ENCODE measurements at regions not wholly inside any gene's neighbourhood (a gene's known extent, or its start where the extent isn't known, plus 50 kb on each side); places are given as distances from the start of the nearest gene placed in this dataset.
"Not testable (repeated sequence)": the region's sequence is repeated elsewhere in the genome, so short reads cannot be mapped to it uniquely, and the experiment has no call there.

DNA sequence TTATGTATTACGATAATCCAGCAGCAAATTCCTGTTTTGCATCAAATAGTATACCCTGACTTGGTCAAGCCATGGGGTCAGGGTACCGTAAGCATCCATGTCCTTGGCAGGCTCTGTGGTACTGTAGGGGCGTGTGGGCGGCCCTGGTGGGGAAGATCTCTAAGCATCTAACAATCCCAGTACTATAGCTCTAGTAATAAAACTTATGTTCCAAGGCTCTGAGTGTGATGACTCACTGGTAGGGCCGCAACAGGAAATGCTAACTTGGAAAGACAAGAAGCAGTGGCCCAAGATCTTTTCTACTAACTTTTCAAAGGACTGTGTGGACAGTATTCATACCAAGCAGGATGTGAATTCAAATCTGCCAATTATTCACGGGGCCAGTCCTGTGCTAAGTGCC is 63.8 kb downstream of the CLEC18A start:
- DNase-seq, result not testable (repeated sequence)

DNA sequence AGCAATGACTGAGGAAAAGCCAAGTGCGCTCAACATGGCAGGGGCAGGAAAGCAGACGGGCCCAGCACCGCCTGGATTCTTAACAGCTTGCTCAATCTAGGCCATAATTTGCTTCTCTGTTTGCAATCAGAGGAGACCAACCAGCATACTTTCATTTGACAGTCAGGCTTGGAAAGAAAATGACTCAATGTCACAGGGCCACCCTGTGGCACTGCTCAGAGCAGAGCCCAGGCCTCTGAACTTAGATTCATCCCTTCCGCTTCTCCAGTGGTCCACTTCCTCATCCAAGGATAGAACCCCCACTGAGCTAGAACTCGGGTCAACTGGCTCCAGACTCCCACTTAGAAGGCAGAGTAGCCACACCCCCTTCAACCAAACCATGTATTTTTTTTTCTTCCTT is 65.6 kb downstream of the CLEC18A start:
- DNase-seq, result not testable (repeated sequence)

DNA sequence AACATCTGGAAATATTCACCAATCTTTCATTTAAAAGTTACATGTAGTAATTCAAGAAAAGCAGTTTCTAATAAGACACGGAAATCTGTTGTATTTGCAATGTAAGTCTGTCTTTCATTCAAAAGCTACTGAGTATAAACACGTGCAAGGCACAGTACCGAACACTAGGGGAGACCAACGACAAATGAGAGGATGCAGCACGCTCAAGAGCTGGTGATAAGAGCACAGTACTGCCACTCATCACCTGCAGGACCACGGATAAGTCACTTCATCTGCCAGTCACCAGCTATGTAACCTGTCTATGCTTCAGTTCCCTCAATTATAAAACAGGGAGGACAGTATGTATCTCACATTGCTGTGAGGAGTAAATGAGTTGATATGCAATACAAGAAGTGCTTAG is 67.1 kb downstream of the CLEC18A start:
- peak; percentile 56 for DNase-seq

DNA sequence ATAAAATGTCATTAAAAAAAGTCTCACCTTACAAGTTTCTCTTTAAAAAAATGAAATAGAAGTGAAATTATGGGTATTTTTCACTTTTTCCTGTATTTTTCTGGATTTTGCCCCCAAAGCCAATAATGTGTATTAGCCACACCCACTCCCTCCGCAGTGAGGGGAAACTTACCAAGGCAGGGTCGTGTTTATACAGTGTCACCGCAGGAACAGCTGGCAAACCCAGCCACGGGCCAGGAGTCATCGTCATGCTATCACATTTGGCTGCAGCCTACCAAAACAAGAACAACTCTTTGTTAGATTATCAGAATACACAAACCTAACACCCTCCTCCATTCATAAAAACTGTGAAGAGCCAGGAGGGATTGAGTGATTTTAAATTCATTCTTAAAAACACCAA is 72.1 kb downstream of the CLEC18A start:
- not testable (repeated sequence) for DNase-seq

DNA sequence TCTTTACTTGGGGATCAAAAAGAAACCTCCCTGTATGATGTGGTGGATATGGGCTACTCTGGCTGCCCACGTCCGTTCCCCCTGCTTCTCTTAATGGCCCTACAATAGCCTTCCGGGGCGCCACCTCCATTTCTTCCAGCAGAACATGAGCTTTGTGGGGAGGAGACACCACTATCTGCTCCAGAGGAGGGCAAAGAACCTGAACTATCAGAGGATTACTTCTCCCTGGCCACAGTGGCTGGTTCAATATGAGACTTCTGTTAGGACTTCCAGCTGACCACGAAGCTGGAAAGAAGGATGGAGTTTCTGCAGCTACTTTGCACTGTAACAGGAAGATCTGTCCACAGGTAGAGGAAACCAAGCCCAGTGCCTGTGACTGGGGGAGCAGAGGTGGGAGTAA is 72.8 kb downstream of the CLEC18A start:
- not testable (repeated sequence) for DNase-seq

DNA sequence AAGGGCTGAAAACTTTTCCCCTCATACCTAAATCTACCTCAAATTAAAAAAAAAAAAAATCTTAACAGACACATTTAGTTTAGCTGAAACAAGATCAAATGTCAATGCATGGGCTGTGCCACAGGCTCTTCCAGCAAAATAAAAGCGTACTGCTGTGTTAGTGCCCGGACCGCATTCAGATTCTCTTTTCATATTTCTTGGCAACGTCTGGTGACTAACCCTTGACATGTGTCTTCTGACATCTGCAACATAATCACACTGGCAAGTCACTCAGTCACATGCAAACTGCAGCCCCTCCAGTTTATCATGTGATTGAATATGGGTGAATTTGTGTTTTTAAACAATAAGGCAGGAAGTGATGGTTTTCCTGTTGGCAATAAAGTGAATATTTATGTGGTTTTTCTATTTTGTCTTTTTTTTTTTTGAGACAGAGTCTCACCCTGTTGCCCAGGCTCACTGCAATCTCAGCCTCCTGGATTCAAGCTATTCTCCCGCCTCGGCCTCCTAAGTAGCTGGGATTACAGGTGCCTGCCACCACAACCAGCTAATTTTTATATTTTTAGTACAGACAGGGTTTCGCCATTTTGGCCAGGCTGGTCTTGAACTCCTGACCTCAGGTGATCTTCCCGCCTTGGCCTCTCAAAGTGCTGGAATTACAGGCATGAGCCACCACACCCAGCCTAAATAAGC is 75.2 kb downstream of the CLEC18A start:
- DNase-seq, result not testable (repeated sequence)

DNA sequence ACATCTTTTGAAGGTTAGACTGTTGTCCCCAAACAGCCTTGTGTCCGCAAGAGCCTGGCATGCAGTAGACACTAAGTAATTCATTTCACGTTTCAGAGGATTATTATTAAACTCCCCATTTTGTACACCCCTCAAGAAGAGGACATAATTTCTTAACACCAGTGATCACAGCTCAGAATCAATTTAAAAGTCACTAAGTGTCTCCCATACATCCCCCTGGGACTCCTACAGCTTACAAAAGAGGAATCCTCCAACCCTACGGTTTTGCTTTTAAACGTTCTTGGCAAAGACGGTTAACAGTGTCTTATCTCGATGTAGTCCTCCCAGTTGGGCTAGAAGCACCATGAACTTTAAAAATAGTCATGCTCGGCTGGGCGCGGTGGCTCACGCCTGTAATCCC is 81.2 kb upstream of the PDPR start:
- not testable (repeated sequence) for DNase-seq

DNA sequence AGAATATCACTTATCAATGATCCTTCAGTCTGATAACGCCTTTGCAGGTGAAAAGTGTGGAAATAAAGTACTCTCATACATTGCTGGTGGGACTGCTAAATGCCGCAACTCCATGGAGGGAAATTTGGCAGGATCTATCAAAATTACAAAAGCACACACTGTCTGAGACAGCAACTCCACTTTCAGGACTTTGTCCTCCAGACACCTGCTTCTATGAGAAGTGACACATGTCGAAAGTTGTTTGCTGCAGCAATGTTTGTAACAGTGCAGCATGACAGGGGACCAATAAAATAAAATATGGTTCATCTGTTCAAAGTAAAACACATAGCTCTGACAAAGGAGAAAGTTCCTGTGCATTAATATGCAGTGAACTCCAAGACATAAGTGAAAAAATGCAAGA is 76.2 kb upstream of the PDPR start:
- not testable (repeated sequence) for DNase-seq

DNA sequence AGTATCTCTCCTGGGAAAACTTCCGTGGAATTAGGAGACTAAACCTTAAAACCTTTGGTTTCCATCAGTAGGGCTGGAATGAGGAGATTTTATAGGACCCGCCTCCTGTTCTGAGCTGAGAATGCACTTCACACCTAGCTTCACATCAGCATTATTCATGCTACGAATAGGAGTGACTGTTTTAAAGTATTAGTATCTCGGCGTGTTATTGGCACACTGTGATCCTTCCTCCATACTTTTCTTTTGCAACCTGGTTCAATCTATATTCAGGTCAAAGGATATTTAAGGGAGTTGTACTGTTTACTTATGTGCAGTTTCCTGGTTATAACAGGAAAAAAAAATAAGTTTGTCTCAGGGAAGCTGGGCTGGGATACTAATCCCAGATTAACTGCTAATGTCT is 73.6 kb upstream of the PDPR start:
- not testable (repeated sequence) for DNase-seq

DNA sequence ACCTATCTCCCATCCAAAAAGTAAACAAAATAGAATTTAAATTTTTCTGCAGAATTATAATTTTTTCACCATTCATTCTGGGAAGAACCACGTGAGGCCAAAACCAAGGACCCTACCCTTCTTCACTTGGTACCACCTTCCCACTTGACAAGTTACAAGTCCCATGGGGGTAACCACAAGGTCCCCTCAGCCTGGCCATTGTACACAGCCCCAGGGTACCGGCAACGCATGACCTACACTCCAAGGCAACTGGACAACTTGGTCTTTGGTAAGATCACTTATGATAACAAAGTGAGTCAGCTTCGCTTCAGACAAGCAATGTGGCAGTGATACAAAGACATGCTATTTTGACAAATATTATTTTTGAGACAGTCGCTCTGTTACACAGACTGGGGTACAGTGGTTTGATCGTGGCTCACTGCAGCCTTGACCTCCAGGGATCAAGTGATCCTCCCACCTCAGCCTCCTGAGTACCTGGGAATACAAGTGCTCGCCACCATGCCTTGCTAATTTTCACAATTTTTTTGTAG is 70.5 kb upstream of the PDPR start:
- DNase-seq, result not testable (repeated sequence)

DNA sequence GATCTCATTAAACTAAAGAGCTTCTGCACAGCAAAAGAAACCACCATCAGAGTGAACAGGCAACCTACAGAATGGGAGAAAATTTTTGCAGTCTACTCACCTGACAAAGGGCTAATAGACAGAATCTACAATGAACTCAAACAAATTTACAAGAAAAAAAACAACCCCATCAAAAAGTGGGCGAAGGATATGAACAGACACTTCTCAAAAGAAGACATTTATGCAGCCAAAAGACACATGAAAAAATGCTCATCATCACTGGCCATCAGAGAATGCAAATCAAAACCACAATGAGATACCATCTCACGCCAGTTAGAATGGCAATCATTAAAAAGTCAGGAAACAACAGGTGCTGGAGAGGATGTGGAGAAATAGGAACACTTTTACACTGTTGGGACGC is 67.6 kb upstream of the PDPR start:
- DNase-seq, result not testable (repeated sequence)

DNA sequence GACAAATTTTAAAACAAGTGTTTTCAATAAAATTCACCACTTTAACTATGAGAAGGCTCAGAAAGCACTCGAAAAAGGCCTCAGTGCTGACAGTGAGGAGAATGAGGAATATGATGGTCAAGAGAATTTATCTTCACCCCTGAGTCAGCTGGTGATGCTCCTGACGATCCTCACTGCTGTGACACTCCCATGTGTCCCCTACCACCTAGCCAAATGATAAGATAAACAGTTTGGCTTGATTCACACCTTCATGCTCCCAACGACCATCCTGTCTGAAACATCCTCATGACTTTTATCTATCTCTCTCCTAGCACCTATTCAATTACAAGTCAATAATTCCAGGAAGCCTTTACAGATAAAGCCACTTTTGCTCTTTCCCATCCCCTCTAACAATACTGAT is 66.0 kb upstream of the PDPR start:
- DNase-seq, result not testable (repeated sequence)

DNA sequence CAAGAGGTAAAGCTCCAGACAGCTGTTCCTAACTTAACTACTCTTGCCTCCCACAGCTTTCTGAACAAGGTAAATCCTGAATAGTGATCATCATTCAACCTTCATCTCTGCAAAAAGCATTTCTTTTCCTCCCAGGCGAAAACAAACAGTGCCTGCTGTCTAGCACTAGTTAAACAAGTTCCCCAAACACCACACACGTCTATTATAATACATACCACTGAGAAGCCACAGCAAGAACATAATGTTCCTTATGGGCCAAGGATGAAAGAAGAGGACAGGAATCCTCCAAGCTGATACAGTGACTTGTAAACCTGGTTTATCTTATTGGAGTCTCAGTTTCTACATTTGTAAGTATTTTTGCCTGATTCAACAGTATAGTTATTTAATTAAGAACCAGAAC is 56.1 kb upstream of the PDPR start:
- DNase-seq, result not testable (repeated sequence)

DNA sequence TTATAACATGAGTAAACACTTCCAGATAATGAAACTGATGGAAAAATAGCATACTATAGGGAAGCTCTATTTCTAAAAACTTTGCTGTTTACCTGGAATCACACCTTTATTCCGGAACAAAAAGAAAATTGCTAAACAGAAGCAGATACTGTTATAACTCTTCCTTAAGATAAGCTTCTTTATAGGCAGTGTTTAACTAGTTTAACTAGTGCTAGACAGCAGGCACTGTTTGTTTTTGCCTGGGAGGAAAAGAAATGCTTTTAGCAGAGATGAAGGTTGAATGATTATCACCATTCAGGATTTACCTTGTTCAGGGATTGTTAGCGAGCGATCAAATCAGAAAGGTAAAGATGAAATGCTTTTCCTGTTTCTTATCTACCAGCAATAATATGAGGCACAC is 54.7 kb upstream of the PDPR start:
- not testable (repeated sequence) for DNase-seq

DNA sequence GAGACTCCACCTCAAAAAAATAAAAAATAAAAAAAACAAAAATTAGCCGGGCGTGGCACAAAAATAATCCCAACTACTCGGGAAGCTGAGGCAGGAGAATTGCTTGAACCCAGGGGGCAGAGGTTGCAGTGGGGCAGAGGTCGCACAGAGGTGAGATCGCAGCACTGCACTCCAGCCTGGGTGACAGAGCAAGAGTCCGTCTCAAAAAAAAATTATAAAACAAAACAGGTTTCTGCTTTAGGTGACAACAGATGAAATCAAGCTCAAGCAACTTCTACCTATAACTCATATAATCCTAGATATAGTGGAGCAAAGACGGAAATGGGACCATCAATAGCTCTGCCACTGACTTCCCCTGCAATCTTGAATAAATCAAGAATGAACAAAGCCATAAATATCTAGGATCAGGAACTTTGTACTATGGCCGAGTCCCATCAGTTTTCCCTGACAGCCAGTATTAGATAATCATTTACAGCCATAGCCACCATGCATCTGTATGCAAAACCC is 53.6 kb upstream of the PDPR start:
- not testable (repeated sequence) for DNase-seq

DNA sequence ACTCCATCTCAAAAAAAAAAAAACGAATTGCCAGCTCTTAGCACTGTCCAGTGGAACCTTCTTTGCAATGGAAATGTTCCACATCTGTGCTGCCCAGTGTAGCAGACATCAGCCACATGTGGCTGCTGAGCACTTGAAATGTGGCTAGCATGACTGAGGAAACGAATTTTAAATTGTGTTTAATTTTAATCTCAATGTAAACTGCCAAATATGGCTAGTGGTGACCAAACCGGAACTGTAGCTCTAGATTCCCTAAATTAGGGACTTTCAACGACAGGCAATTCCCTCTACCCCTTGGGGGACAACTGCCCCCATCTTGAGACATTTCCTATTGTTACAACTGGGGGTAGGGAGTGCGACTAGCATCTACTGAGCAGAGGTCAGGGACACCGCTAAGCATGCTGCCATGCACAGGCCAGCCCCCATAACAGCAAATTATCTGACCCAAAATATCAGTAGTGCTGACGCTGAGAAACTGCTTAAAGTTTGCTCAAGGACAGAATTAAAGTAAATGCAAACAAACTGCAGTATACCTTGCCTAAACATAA is 52.4 kb upstream of the PDPR start:
- DNase-seq, result not testable (repeated sequence)

DNA sequence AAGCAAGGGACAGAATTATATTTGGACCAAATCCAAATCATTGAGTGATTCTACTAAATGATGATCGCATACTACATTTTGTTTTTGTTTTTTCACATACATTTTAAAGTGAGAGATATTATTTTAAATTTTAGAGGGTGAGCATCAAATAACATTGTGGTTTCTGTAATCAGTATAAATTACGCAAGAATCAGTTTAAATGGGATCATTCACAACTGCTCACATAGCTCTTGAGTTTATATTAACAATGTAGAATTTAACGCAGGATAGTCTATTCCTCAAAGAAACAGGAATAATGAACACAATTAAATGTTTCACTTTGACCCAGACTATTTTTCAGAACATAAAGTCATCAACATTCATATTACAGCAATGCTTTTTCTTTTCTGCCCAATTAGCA is 51.2 kb upstream of the PDPR start:
- DNase-seq, result not testable (repeated sequence)

Measured in DMS53 (cell line).